HEK293T (cell line): ENCODE measurements at regions not wholly inside any gene's neighbourhood (a gene's known extent, or its start where the extent isn't known, plus 50 kb on each side); places are given as distances from the start of the nearest gene placed in this dataset.

ENCODE experiments used
- FOXA1 ChIP-seq: fragments of 450-650 bp; IDR thresholded peaks from 2 replicates; pipeline ENCODE4 v1.6.1; 2016; ENCODE audit warnings: mild to moderate bottlenecking
- FOXM1 ChIP-seq: fragments of 450-650 bp; IDR thresholded peaks from 2 replicates; pipeline ENCODE4 v1.6.1; 2017; ENCODE audit warnings: mild to moderate bottlenecking, borderline replicate concordance

- TF ChIP-seq FOXM1: no peak
- no peak for TF ChIP-seq FOXA1
Measured at GRCh38 chr15:81792646-81793045, 253.2 kb downstream of the MEX3B start.
